ENCODE measurements at regions not wholly inside any gene's neighbourhood (a gene's known extent, or its start where the extent isn't known, plus 50 kb on each side); places are given as distances from the start of the nearest gene placed in this dataset.

DNA sequence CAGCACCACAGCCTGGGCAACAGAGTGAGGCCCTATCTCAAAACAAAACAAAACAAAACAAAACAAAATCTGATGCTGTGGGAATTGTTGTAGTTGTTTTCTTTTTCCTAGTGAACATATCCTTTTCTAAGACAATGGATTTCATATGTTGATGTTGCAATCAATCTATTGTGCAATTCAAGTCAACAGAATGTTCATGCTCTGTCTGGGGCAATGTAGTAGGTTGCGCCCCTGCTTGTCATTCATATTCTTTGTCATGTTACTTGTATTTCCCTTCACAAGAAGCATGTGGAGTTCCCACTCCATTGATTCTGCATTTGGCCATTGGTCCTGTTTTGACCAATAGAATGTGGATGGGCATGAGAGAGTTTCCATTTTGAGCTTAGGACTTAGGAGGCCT, 223.9 kb downstream of the DUSP10 start:
- TF ChIP-seq GATA3 (IDR thresholded peaks at IDR 0.05; ENCODE audit: low read depth, low read length) (no peak), GATA2 (IDR thresholded peaks at IDR 0.05; ENCODE audit: low read depth, low read length) (no peak)

Measured in SH-SY5Y (cell line).